Fibroblast of pulmonary artery (primary cell): ENCODE measurements at regions not wholly inside any gene's neighbourhood (a gene's known extent, or its start where the extent isn't known, plus 50 kb on each side); places are given as distances from the start of the nearest gene placed in this dataset.

Source experiments
- DNase-seq: peaks from one replicate; pipeline ENCODE4 v3.0.0-alpha.2; 2010; ENCODE audit warnings: low read depth
- H3K4me3 ChIP-seq: replicated peaks from 2 replicates; pipeline ENCODE4 v1.5.1; 2011; ENCODE audit warnings: low read depth, mild to moderate bottlenecking, control low read depth, low read length, moderate library complexity
- CTCF ChIP-seq: IDR thresholded peaks from 2 replicates; pipeline ENCODE4 v1.5.1; 2011; ENCODE audit warnings: mild to moderate bottlenecking, control low read depth, low read length, inconsistent platforms; ENCODE audit errors: missing control alignments

GRCh38 chr21:35658242-35658641 is 402.1 kb downstream of the SETD4 start:
- DNase-seq: peak; percentile 63
- no peak overlapping the region for H3K4me3 ChIP-seq
- TF ChIP-seq CTCF: no peak

GRCh38 chr21:35652872-35653271 is 407.5 kb downstream of the SETD4 start:
- no peak for DNase-seq
- no peak overlapping the region for H3K4me3 ChIP-seq
- TF ChIP-seq CTCF: no peak

GRCh38 chr21:35652196-35652595 is 408.1 kb downstream of the SETD4 start:
- TF ChIP-seq CTCF: no peak
- no peak overlapping the region for H3K4me3 ChIP-seq
- DNase-seq: no peak

- no peak for TF ChIP-seq CTCF
- no peak for DNase-seq
- H3K4me3 ChIP-seq: no peak overlapping the region
These were observed 409.1 kb downstream of the SETD4 start for GRCh38 chr21:35651196-35651595.

GRCh38 chr21:35649186-35649585 is 411.1 kb downstream of the SETD4 start:
- TF ChIP-seq CTCF: no peak
- DNase-seq: peak; percentile 56
- no peak overlapping the region for H3K4me3 ChIP-seq

- TF ChIP-seq CTCF: peak; percentile 10
- no peak for DNase-seq
- no peak overlapping the region for H3K4me3 ChIP-seq
These were observed 411.8 kb downstream of the SETD4 start for GRCh38 chr21:35648512-35648911.

GRCh38 chr21:35646606-35647005 is 413.7 kb downstream of the SETD4 start:
- no peak for DNase-seq
- TF ChIP-seq CTCF: no peak
- no peak overlapping the region for H3K4me3 ChIP-seq
